ENCODE measurements at regions not wholly inside any gene's neighbourhood (a gene's known extent, or its start where the extent isn't known, plus 50 kb on each side); places are given as distances from the start of the nearest gene placed in this dataset.

DNA sequence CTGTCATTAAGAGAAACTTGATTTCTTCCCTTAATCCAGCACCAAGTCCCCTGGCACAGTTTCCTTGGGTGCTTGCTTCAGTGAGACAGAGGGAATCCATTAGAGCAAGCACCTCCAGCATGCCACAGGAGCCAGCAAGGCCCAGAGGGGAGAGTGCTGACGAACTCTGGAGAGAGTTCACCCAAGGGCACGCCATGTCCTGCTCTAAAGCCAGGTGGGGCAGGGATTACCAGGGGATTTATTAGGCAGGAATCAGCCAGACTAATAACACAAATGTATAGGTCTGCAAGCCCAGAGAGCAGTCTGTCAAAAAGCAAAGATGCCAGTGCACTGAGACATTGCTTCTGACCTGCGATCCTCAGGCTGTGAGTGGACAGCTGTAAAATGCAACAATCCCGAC is 155.4 kb upstream of the SYNDIG1 start:
- WGBS = 92% methylated on average over 3 of the region's 4 CpGs
- H3K36me3 ChIP-seq = no peaks in the 10 kb centered on the region
- no peak for DNase-seq (ENCODE audit: extremely low spot score)
- no peaks in the 10 kb centered on the region for H3K4me1 ChIP-seq
- no peak overlapping the region for H3K27ac ChIP-seq (replicated peaks in 1 of 4)
- H3K27me3 ChIP-seq = peaks cover 0 to 10% (median 0%) of the 10 kb centered on the region in 4 donors
- no peak for TF ChIP-seq EP300 (IDR thresholded peaks at IDR 0.05)
- no peak for TF ChIP-seq POLR2AphosphoS5 (IDR thresholded peaks at IDR 0.05)
- no peak for TF ChIP-seq POLR2A (IDR thresholded peaks at IDR 0.05; ENCODE audit: low read depth)
- TF ChIP-seq, protein P1, sequence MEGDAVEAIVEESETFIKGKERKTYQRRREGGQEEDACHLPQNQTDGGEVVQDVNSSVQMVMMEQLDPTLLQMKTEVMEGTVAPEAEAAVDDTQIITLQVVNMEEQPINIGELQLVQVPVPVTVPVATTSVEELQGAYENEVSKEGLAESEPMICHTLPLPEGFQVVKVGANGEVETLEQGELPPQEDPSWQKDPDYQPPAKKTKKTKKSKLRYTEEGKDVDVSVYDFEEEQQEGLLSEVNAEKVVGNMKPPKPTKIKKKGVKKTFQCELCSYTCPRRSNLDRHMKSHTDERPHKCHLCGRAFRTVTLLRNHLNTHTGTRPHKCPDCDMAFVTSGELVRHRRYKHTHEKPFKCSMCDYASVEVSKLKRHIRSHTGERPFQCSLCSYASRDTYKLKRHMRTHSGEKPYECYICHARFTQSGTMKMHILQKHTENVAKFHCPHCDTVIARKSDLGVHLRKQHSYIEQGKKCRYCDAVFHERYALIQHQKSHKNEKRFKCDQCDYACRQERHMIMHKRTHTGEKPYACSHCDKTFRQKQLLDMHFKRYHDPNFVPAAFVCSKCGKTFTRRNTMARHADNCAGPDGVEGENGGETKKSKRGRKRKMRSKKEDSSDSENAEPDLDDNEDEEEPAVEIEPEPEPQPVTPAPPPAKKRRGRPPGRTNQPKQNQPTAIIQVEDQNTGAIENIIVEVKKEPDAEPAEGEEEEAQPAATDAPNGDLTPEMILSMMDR (IDR thresholded peaks at IDR 0.05) = no peak
- intact Hi-C loops (cut with DNase I) = no loop called here
- no peaks in the 10 kb centered on the region for H3K9me3 ChIP-seq
- H3K4me3 ChIP-seq = no peak overlapping the region

DNA sequence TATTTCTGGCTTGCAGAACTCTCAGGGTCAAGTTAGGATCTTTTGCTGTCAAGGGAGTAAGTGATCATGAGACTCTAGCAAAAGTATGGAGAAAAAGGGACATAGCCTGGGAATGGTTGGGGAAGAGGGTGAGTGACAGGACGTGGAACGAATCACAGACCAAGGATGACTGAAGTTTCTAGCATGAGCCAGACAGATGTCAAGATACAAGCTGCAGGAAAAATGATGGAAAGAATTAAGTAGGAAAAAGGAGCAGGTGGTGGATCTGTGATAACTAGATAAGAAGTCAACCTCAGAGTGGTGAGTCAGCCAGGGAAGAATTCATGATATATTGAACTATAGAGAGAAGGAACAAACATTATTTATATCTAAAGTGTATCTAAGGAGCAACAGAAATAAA is 159.8 kb upstream of the SYNDIG1 start:
- Histone ChIP-seq H3K27ac (replicated peaks in 1 of 4) (no peak overlapping the region), H3K9me3 (no peaks in the 10 kb centered on the region), H3K4me3 (no peak overlapping the region), H3K27me3 (peaks cover 0 to 19% (median 0%) of the 10 kb centered on the region in 4 donors), H3K36me3 (no peaks in the 10 kb centered on the region), H3K4me1 (no peaks in the 10 kb centered on the region)
- intact Hi-C loops (cut with DNase I) = no loop called here
- 68% methylated on average over 2 of the region's 2 CpGs for WGBS
- DNase-seq (ENCODE audit: extremely low spot score) = no peak
- TF ChIP-seq, protein P1 (IDR thresholded peaks at IDR 0.05) = no peak
- TF ChIP-seq EP300 (IDR thresholded peaks at IDR 0.05) = no peak
- no peak for TF ChIP-seq POLR2A (IDR thresholded peaks at IDR 0.05; ENCODE audit: low read depth)
- no peak for TF ChIP-seq POLR2AphosphoS5 (IDR thresholded peaks at IDR 0.05)

DNA sequence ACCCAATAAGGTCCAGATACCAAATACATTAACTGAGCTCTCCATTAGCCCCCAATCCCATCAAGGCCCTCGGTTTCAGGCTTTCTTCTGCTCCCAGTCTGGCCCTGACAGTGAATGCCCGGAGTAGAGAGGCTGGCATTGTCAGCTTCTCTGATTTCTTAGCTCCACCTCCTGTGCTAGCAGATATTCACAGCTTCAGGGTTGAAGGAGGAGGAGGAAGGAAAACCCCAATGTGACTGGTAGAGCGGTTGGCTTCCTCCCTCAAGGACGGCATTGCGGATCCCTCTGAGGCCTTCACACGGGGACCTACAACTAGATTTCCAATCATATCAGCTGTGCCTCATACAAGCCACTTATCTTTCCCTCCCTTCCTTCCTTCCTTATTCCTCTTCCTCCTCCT is 164.1 kb upstream of the SYNDIG1 start:
- WGBS = 74% methylated on average over 6 of the region's 6 CpGs
- intact Hi-C loops (cut with DNase I) = no loop called here

DNA sequence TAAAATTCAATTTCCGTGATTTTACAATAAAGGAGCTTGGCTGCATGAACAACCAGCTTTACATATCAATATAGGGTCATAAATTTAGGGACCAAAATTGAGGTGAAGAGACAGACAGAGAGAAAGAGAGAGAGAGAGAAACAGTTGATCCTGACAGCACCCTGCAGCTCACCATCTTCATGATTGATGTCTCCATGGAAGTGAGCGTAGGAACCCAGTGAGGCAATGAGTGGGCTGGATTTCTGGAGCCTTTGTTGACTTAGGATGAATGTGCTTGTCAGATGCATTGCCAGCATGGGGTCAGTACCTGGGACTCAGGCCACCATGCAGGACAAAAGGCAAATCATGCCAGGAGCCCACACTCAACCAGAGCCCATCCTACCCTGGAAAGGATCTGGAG is 165.1 kb upstream of the SYNDIG1 start:
- no peak for DNase-seq (ENCODE audit: extremely low spot score)
- no peaks in the 10 kb centered on the region for H3K36me3 ChIP-seq
- peaks cover 0 to 14% (median 0%) of the 10 kb centered on the region in 4 donors for H3K27me3 ChIP-seq
- TF ChIP-seq, protein P1 (IDR thresholded peaks at IDR 0.05) = no peak
- TF ChIP-seq POLR2AphosphoS5 (IDR thresholded peaks at IDR 0.05) (no peak), POLR2A (IDR thresholded peaks at IDR 0.05; ENCODE audit: low read depth) (no peak), EP300 (IDR thresholded peaks at IDR 0.05) (no peak)
- no peak overlapping the region for H3K27ac ChIP-seq (replicated peaks in 1 of 4)
- no peaks in the 10 kb centered on the region for H3K9me3 ChIP-seq
- H3K4me1 ChIP-seq = no peaks in the 10 kb centered on the region
- intact Hi-C loops (cut with DNase I) = no loop called here
- no peak overlapping the region for H3K4me3 ChIP-seq
- WGBS = 87% methylated on average over 2 of the region's 2 CpGs

More for the DNA sequence above, 164.1 kb upstream of the SYNDIG1 start:
- Histone ChIP-seq H3K4me3 (no peak overlapping the region), H3K27ac (replicated peaks in 1 of 4) (no peak overlapping the region), H3K9me3 (no peaks in the 10 kb centered on the region), H3K4me1 (no peaks in the 10 kb centered on the region), H3K36me3 (no peaks in the 10 kb centered on the region), H3K27me3 (peaks cover 0 to 15% (median 0%) of the 10 kb centered on the region in 4 donors)
- no peak for DNase-seq (ENCODE audit: extremely low spot score)
- TF ChIP-seq POLR2AphosphoS5 (IDR thresholded peaks at IDR 0.05) (no peak), EP300 (IDR thresholded peaks at IDR 0.05) (no peak), POLR2A (IDR thresholded peaks at IDR 0.05; ENCODE audit: low read depth) (no peak)
- TF ChIP-seq, protein P1 (IDR thresholded peaks at IDR 0.05) = no peak
